ENCODE measurements at regions not wholly inside any gene's neighbourhood (a gene's known extent, or its start where the extent isn't known, plus 50 kb on each side); places are given as distances from the start of the nearest gene placed in this dataset.
A peak's percentile ranks its signal among the peaks of the same experiment; 100 is the strongest.
"Not testable (repeated sequence)": the region's sequence is repeated elsewhere in the genome, so short reads cannot be mapped to it uniquely, and the experiment has no call there.

DNA sequence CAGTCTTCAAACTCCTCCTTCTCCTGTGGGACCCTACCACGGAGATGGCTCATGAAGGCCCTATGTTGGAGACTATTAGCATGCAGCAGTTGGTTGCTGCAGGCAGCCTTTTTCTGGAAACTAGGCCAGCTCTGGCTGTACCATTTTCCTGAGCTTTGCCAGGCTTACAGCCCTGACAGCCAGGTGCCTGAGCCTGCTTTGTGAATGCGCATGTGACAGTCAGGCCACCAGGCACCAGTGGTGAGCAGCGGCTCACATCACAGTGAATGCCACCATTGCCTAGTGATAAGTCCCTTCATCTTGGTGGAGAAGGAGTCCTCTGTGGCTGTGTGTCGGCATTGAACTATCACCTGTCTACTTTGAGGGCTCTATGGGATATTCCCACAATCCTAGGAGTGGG lies 982.4 kb upstream of the DEFB115 start:
- not testable (repeated sequence) for H3K4me3 ChIP-seq (ENCODE audit: severe bottlenecking); H3K9me3 ChIP-seq (ENCODE audit: severe bottlenecking); H3K27me3 ChIP-seq (ENCODE audit: insufficient read depth, poor library complexity, severe bottlenecking); DNase-seq (ENCODE audit: low spot score); H3K36me3 ChIP-seq (ENCODE audit: low read depth); ATAC-seq (ENCODE audit: low read depth); H3K4me1 ChIP-seq (ENCODE audit: insufficient read depth, poor library complexity, severe bottlenecking); H3K27ac ChIP-seq (ENCODE audit: poor library complexity, severe bottlenecking)

DNA sequence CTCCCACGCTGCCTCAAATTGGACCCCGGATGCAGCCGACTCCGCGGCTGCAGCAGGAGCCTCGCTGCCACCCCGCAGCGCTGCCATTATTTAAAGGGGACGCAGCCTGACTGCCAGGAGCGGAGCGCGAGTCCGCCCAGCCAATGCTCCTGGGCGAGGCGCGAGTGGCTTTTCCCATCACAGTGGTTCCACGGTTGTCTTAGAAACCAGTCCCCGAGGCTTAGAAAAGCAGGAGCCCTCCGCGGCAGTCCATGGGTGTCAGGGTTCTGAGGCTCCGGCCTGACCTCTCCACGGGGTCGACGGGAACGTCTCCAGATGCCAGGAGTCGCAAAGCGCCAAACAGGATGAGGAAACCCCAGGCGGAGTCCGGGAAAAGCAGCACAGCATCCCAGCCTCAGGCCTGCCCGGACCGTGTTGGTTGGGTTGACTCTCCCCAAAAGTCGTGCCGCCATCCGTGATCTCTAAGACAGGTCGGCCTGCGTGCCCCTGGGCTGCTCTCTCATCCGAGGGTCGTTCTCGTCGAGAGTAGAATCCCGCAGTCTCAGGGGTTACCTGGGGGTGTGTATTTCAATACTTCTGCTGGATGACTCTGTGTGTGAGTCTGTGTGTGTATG lies 975.8 kb upstream of the DEFB115 start:
- Histone ChIP-seq H3K27me3 (ENCODE audit: insufficient read depth, poor library complexity, severe bottlenecking) (no peaks in the 10 kb centered on the region), H3K36me3 (ENCODE audit: low read depth) (no peaks in the 10 kb centered on the region), H3K27ac (ENCODE audit: poor library complexity, severe bottlenecking) (no peak overlapping the region), H3K4me1 (ENCODE audit: insufficient read depth, poor library complexity, severe bottlenecking) (no peaks in the 10 kb centered on the region), H3K4me3 (ENCODE audit: severe bottlenecking) (no peak overlapping the region), H3K9me3 (ENCODE audit: severe bottlenecking) (no peaks in the 10 kb centered on the region)
- no peak for DNase-seq (ENCODE audit: low spot score)
- ATAC-seq (ENCODE audit: low read depth) = no peak
- TF ChIP-seq, protein P1, sequence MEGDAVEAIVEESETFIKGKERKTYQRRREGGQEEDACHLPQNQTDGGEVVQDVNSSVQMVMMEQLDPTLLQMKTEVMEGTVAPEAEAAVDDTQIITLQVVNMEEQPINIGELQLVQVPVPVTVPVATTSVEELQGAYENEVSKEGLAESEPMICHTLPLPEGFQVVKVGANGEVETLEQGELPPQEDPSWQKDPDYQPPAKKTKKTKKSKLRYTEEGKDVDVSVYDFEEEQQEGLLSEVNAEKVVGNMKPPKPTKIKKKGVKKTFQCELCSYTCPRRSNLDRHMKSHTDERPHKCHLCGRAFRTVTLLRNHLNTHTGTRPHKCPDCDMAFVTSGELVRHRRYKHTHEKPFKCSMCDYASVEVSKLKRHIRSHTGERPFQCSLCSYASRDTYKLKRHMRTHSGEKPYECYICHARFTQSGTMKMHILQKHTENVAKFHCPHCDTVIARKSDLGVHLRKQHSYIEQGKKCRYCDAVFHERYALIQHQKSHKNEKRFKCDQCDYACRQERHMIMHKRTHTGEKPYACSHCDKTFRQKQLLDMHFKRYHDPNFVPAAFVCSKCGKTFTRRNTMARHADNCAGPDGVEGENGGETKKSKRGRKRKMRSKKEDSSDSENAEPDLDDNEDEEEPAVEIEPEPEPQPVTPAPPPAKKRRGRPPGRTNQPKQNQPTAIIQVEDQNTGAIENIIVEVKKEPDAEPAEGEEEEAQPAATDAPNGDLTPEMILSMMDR (IDR thresholded peaks at IDR 0.05; ENCODE audit: poor library complexity, severe bottlenecking) = no peak

DNA sequence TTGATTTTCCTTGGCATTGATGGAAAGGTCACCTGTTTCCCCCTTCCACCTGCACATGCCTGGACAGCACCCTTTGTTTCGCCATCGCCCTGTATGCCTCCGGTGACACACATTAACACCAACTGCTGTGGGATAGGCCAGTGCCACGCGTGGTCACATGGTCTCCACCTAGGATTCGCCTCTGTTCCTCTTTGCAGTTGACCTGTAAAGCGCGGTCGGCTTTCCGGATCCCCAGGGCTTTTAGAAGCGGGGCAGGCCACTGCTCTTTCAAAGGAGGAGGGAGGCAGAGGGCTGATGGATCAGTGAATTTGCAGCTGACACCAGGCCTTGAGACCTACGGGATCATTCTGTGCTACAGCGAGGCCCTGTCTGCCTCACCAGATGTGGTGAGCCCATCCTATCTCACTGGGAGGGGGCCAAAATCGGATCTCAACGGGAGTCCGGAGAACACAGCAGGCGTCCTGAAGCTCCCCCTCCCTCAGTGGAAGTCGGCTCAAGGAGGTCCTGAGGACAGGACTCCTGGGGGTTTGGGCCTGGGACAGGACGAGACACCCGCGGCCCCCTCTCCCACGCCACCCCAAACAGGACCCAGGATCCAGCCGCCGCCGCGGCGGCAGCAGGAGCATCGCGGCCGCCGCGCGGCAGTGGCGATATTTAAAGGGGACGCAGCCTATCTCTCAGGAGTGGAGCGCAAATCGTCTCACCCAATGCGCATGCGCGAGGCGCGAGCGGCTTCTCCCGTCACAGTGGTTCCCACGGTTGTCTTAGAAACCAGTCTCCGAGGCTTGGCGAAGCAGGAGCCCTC lies 973.8 kb upstream of the DEFB115 start:
- DNase-seq (ENCODE audit: low spot score) (peak; percentile 90), ATAC-seq (ENCODE audit: low read depth) (peak; percentile 80)
- H3K4me1 ChIP-seq (ENCODE audit: insufficient read depth, poor library complexity, severe bottlenecking); H3K36me3 ChIP-seq (ENCODE audit: low read depth); H3K9me3 ChIP-seq (ENCODE audit: severe bottlenecking); H3K27ac ChIP-seq (ENCODE audit: poor library complexity, severe bottlenecking); H3K27me3 ChIP-seq (ENCODE audit: insufficient read depth, poor library complexity, severe bottlenecking): not testable (repeated sequence)
- peak overlapping the region; percentile 22 for H3K4me3 ChIP-seq (ENCODE audit: severe bottlenecking)

GRCh38 chr20:30284281-30284905 lies 973.1 kb upstream of the DEFB115 start:
- Histone ChIP-seq H3K36me3 (ENCODE audit: low read depth) (no peaks in the 10 kb centered on the region), H3K9me3 (ENCODE audit: severe bottlenecking) (no peaks in the 10 kb centered on the region), H3K27ac (ENCODE audit: poor library complexity, severe bottlenecking) (no peak overlapping the region), H3K4me3 (ENCODE audit: severe bottlenecking) (peak overlapping the region; percentile 22), H3K27me3 (ENCODE audit: insufficient read depth, poor library complexity, severe bottlenecking) (no peaks in the 10 kb centered on the region), H3K4me1 (ENCODE audit: insufficient read depth, poor library complexity, severe bottlenecking) (no peaks in the 10 kb centered on the region)
- TF ChIP-seq, protein P1 (IDR thresholded peaks at IDR 0.05; ENCODE audit: poor library complexity, severe bottlenecking) = no peak
- DNase-seq (ENCODE audit: low spot score) (no peak), ATAC-seq (ENCODE audit: low read depth) (peak; percentile 37)

- ATAC-seq (ENCODE audit: low read depth) = no peak
- H3K27ac ChIP-seq (ENCODE audit: poor library complexity, severe bottlenecking) = no peak overlapping the region
- TF ChIP-seq, protein P1 (IDR thresholded peaks at IDR 0.05; ENCODE audit: poor library complexity, severe bottlenecking) = no peak
- no peaks in the 10 kb centered on the region for H3K27me3 ChIP-seq (ENCODE audit: insufficient read depth, poor library complexity, severe bottlenecking)
- H3K36me3 ChIP-seq (ENCODE audit: low read depth) = no peaks in the 10 kb centered on the region
- peaks cover under 1% of the 10 kb centered on the region for H3K4me1 ChIP-seq (ENCODE audit: insufficient read depth, poor library complexity, severe bottlenecking)
- no peak overlapping the region for H3K4me3 ChIP-seq (ENCODE audit: severe bottlenecking)
- DNase-seq (ENCODE audit: low spot score) = no peak
- H3K9me3 ChIP-seq (ENCODE audit: severe bottlenecking) = no peaks in the 10 kb centered on the region
Observed at GRCh38 chr20:30285677-30286076, 971.8 kb upstream of the DEFB115 start.

Measured in RWPE2 (cell line).